ENCODE measurements at regions not wholly inside any gene's neighbourhood (a gene's known extent, or its start where the extent isn't known, plus 50 kb on each side); places are given as distances from the start of the nearest gene placed in this dataset.

GRCh38 chr9:61673664-61674381, 484.0 kb downstream of the SPATA31A7 start:
- Histone ChIP-seq H3K9me3 (no peaks in the 10 kb centered on the region), H3K27ac (no peak overlapping the region), H3K4me3 (no peak overlapping the region), H3K36me3 (no peaks in the 10 kb centered on the region), H3K4me1 (no peaks in the 10 kb centered on the region), H3K27me3 (no peaks in the 10 kb centered on the region)
- TF ChIP-seq CTCF (IDR thresholded peaks at IDR 0.05) (no peak), POLR2A (IDR thresholded peaks at IDR 0.05) (no peak)
- ATAC-seq = no peak
- intact Hi-C loops (cut with DNase I) = no loop called here
- DNase-seq = peak in 1 of 3 donors; percentile 50
- 51% methylated on average over 7 of the region's 39 CpGs for WGBS (ENCODE audit: insufficient coverage, low coverage, low lambda C conversion rate, missing lambda C conversion rate)

- Histone ChIP-seq H3K9me3 (no peaks in the 10 kb centered on the region), H3K27ac (no peak overlapping the region), H3K4me1 (no peaks in the 10 kb centered on the region), H3K36me3 (no peaks in the 10 kb centered on the region), H3K4me3 (no peak overlapping the region), H3K27me3 (no peaks in the 10 kb centered on the region)
- TF ChIP-seq CTCF (IDR thresholded peaks at IDR 0.05) = no peak
- no peak for TF ChIP-seq POLR2A (IDR thresholded peaks at IDR 0.05)
- WGBS (ENCODE audit: insufficient coverage, low coverage, low lambda C conversion rate, missing lambda C conversion rate) = 77% methylated on average over 17 of the region's 18 CpGs
- ATAC-seq (no peak), DNase-seq (no peak)
- intact Hi-C loops (cut with DNase I) = no loop called here
Measured at GRCh38 chr9:61674465-61674864, 484.6 kb downstream of the SPATA31A7 start.

- 69% methylated on average over 6 of the region's 7 CpGs for WGBS (ENCODE audit: insufficient coverage, low coverage, low lambda C conversion rate, missing lambda C conversion rate)
- no peaks in the 10 kb centered on the region for H3K4me1 ChIP-seq
- H3K4me3 ChIP-seq = no peak overlapping the region
- ATAC-seq = no peak
- intact Hi-C loops (cut with DNase I) = no loop called here
- H3K27me3 ChIP-seq = no peaks in the 10 kb centered on the region
- H3K9me3 ChIP-seq = no peaks in the 10 kb centered on the region
- TF ChIP-seq CTCF (IDR thresholded peaks at IDR 0.05) (no peak), POLR2A (IDR thresholded peaks at IDR 0.05) (no peak)
- no peaks in the 10 kb centered on the region for H3K36me3 ChIP-seq
- H3K27ac ChIP-seq = no peak overlapping the region
- DNase-seq = no peak
Measured at GRCh38 chr9:61674882-61675281, 485.0 kb downstream of the SPATA31A7 start.

Small RNA genes in the stretch of these regions (small RNA-seq; reads per million reads assigned to genes)
- 0 reads per million in 2 experiments for gene RF00019

Data from right lobe of liver (tissue), 6 donors.